MCF 10A (cell line): ENCODE measurements at regions not wholly inside any gene's neighbourhood (a gene's known extent, or its start where the extent isn't known, plus 50 kb on each side); places are given as distances from the start of the nearest gene placed in this dataset.

ENCODE experiments used
- BruUV-seq: library from RNA; stranded (reverse); fragments of 400-500 nt; replicated peaks from 2 replicates; lab custom pipeline; 2021; lab: Mats Ljungman, UMichigan
- CTCF ChIA-PET: fragments of 300-600 bp; sonication (Branson Sonifier 250); formaldehyde crosslinking; extraction: SDS; loops from one replicate; lab custom pipeline; 2021; ENCODE audit warnings: antibody characterized with exemption, inconsistent platforms; lab: Yijun Ruan, JAX
- POLR2A ChIA-PET: fragments of 300-600, 350-650 bp; sonication (Branson Sonifier 250); formaldehyde crosslinking; extraction: SDS; loops from one replicate; lab custom pipeline; 2020; ENCODE audit warnings: antibody characterized with exemption, inconsistent platforms; lab: Yijun Ruan, JAX
- DNase-seq: peaks from one replicate; pipeline ENCODE4 v3.0.0-alpha.2; 2018; ENCODE audit not compliant: unreplicated experiment
- H3K27ac Mint-ChIP-seq: one replicate; pipeline ENCODE4 v1.8.0; 2022; ENCODE audit warnings: mild to moderate bottlenecking, low read depth, mixed read lengths; ENCODE audit not compliant: unreplicated experiment
- H3K27me3 Mint-ChIP-seq: one replicate; pipeline ENCODE4 v1.8.0; 2022; ENCODE audit warnings: mixed read lengths; ENCODE audit not compliant: insufficient read depth, unreplicated experiment
- H3K36me3 Mint-ChIP-seq: one replicate; pipeline ENCODE4 v1.8.0; 2022; ENCODE audit warnings: mild to moderate bottlenecking, moderate library complexity, mixed read lengths; ENCODE audit not compliant: insufficient read depth, unreplicated experiment
- H3K4me1 Mint-ChIP-seq: one replicate; pipeline ENCODE4 v1.8.0; 2022; ENCODE audit warnings: mixed read lengths; ENCODE audit not compliant: insufficient read depth, unreplicated experiment
- H3K4me3 Mint-ChIP-seq: one replicate; pipeline ENCODE4 v1.8.0; 2022; ENCODE audit warnings: mild to moderate bottlenecking, moderate library complexity, mixed read lengths; ENCODE audit not compliant: unreplicated experiment
- H3K9me3 Mint-ChIP-seq: one replicate; pipeline ENCODE4 v1.8.0; 2022; ENCODE audit warnings: mixed read lengths; ENCODE audit not compliant: unreplicated experiment
- intact Hi-C: fragments of 100-400 bp; cut with micrococcal nuclease; formaldehyde crosslinking; loops from 2 replicates; pipeline ENCODE4 v1.14.1; 2022
- TF ChIP-seq, protein P1 (sequence below): fragments of 200-600 bp; IDR thresholded peaks from one replicate; pipeline ENCODE4 v1.8.0; 2022; ENCODE audit warnings: antibody characterized with exemption, mild to moderate bottlenecking; ENCODE audit not compliant: unreplicated experiment

DNA sequence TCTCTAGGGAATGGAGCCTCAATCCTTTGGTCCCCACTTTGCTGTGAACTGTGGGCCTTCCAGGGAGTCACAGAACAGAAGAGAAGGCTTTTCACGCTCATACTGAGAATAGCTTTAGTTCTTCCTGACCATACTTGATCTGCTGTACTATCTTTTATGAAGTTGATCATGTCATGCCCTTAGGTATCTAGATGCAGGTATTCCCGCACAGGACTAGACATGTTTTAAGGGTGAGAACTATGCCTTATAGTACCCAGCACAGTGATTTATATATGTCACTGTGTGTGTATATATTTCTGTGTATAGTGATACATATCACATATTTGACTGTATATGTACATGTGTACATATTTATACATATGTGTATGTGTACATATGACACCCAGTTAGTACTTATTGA, 358.4 kb upstream of the SEMA6D start:
- no peak overlapping the region for H3K27ac Mint-ChIP-seq
- peaks cover 6% of the 10 kb centered on the region for H3K4me1 Mint-ChIP-seq
- H3K9me3 Mint-ChIP-seq: no peaks in the 10 kb centered on the region
- no peaks in the 10 kb centered on the region for H3K27me3 Mint-ChIP-seq
- H3K4me3 Mint-ChIP-seq: no peak overlapping the region
- TF ChIP-seq, protein P1, sequence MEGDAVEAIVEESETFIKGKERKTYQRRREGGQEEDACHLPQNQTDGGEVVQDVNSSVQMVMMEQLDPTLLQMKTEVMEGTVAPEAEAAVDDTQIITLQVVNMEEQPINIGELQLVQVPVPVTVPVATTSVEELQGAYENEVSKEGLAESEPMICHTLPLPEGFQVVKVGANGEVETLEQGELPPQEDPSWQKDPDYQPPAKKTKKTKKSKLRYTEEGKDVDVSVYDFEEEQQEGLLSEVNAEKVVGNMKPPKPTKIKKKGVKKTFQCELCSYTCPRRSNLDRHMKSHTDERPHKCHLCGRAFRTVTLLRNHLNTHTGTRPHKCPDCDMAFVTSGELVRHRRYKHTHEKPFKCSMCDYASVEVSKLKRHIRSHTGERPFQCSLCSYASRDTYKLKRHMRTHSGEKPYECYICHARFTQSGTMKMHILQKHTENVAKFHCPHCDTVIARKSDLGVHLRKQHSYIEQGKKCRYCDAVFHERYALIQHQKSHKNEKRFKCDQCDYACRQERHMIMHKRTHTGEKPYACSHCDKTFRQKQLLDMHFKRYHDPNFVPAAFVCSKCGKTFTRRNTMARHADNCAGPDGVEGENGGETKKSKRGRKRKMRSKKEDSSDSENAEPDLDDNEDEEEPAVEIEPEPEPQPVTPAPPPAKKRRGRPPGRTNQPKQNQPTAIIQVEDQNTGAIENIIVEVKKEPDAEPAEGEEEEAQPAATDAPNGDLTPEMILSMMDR: no peak
- DNase-seq: no peak
- CTCF ChIA-PET: interaction anchor here (0.6 kb wide), 1 partner anchor 17 kb away, joined by 4 read pairs; no protein-coding TSS in a partner anchor
- POLR2A ChIA-PET: interaction anchor here (1.5 kb wide), 1 partner anchor 27 kb away, joined by 3 read pairs; no protein-coding TSS in a partner anchor
- no peaks in the 10 kb centered on the region for H3K36me3 Mint-ChIP-seq
- intact Hi-C loops: no loop called here
- BruUV-seq: no TSS peak

DNA sequence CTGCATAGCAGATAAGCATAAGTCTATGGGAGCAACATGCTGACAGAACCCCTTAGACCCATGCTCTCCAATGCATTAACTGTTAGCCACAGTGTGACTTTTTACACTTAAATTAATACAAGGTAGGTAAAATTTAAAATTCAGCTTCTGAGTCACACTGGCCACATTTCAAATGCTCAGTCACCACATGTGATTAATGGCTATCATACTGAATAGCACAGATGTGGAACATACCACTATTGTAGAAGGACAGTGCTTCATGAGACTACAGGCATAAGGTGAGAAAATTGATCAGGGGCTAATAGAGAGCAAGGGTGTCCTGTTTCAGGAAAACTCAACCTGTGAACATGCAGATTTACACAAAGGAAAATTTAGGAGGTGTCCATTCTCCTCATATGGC, 357.0 kb upstream of the SEMA6D start:
- ChIA-PET CTCF (interaction anchor here (0.5 to 0.6 kb wide), 2 partner anchors 14 to 1059 kb away, joined by 3 read pairs; no protein-coding TSS in a partner anchor), POLR2A (no interaction called here)
- no peak for DNase-seq
- intact Hi-C loops: no loop called here
- BruUV-seq: no TSS peak
- H3K27ac Mint-ChIP-seq: no peak overlapping the region
- TF ChIP-seq, protein P1: no peak
- peaks cover 6% of the 10 kb centered on the region for H3K4me1 Mint-ChIP-seq
- no peaks in the 10 kb centered on the region for H3K36me3 Mint-ChIP-seq
- no peak overlapping the region for H3K4me3 Mint-ChIP-seq
- no peaks in the 10 kb centered on the region for H3K9me3 Mint-ChIP-seq
- H3K27me3 Mint-ChIP-seq: no peaks in the 10 kb centered on the region

DNA sequence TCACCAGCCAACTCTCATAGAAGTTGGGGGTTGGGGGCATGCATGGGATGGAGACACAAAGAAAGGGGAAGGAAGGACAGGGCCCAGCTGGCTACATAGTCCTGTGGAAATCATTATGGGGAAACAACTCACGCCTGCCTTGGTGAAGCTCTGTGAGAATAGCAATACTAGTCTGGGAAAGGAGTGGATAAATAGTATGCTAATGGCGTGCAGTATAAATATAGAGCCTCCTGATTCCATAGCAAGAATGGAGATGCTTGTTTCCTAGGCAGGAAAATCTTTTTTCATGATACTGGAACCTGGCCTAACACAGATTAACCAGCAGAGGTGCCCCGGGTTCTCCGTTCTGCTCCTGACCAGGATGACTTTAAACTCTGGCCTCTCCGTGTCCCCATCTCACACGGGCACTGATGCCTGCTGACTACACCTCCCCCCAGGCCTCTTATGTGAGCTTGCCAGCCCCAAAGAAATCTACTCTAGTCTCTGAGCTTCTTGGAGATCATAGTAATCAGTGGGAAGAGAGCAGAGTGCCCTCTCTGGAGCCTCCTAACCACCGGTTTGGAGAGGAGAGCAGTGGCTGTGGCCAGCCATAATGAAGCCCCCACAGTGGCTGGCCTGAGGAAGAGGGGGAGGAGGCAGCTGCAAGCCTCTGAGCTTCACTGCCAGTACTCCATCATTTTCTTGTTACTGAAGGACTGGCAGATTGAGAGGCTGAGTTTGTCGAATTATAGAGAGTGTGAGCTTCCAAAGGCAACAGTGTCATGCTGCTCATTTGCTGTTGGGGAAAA, 355.0 kb upstream of the SEMA6D start:
- intact Hi-C loops: no loop called here
- Mint-ChIP-seq H3K36me3 (no peaks in the 10 kb centered on the region), H3K9me3 (no peaks in the 10 kb centered on the region), H3K4me1 (peaks cover 18% of the 10 kb centered on the region), H3K4me3 (no peak overlapping the region), H3K27ac (no peak overlapping the region), H3K27me3 (no peaks in the 10 kb centered on the region)
- BruUV-seq: no TSS peak
- ChIA-PET CTCF (interaction anchor here (1.2 kb wide), 1 partner anchor 21 kb away, joined by 3 read pairs; no protein-coding TSS in a partner anchor), POLR2A (interaction anchor here (0.6 to 0.7 kb wide), 3 partner anchors 11 to 13 kb away, joined by 3 to 4 read pairs (median 3); no protein-coding TSS in a partner anchor)
- TF ChIP-seq, protein P1: no peak
- DNase-seq: no peak

DNA sequence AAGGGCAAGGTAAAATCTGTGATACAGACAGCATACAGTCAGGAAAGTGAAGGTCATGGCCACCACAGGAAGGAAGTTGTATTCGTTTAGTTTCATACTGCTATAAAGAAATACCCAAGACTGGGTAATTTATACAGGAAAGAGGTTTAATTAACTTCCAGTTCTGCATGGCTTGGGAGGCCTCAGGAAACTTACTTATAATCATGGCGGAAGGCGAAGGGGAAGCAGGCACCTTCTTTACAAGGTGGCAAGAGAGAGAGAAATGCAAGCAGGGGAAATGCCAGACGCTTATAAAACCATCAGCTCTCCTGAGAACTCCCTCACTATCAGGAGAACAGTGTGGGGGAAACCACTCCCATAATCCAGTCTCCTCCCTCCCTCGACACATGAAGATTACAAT, 353.7 kb upstream of the SEMA6D start:
- BruUV-seq: no TSS peak
- TF ChIP-seq, protein P1: no peak
- Mint-ChIP-seq H3K27ac (no peak overlapping the region), H3K4me1 (peaks cover 18% of the 10 kb centered on the region), H3K27me3 (no peaks in the 10 kb centered on the region), H3K4me3 (no peak overlapping the region), H3K9me3 (no peaks in the 10 kb centered on the region), H3K36me3 (no peaks in the 10 kb centered on the region)
- ChIA-PET CTCF (no interaction called here), POLR2A (no interaction called here)
- DNase-seq: no peak
- intact Hi-C loops: no loop called here
